Upper lobe of left lung (tissue), 6 donors: ENCODE measurements at regions not wholly inside any gene's neighbourhood (a gene's known extent, or its start where the extent isn't known, plus 50 kb on each side); places are given as distances from the start of the nearest gene placed in this dataset.

Source experiments
- ATAC-seq, 2 donors: fragments of 200-7000 bp; cut with Tn5 transposase; one replicate each; pipeline ENCODE4 v1.9.1; 2022; ENCODE audit warnings: mild to moderate bottlenecking in 2 of 2, moderate library complexity in 2 of 2; ENCODE audit not compliant: low FRiP score in 2 of 2
- DNase-seq, 2 donors: peaks; one replicate each; pipeline ENCODE4 v3.0.0-alpha.2; 2019 to 2020
- H3K27ac ChIP-seq, 4 donors: fragments of 200-600 bp; sonication (generic); one replicate each; pipeline ENCODE4 v1.5.1; 2016 to 2019
- H3K27me3 ChIP-seq, 4 donors: fragments of 200-600 bp; sonication (generic); one replicate each; pipeline ENCODE4 v1.5.1; 2017 to 2019
- H3K36me3 ChIP-seq, 4 donors: fragments of 200-600 bp; sonication (generic); one replicate each; pipeline ENCODE4 v1.5.1; 2016 to 2019
- H3K4me1 ChIP-seq, 4 donors: fragments of 200-600 bp; sonication (generic); one replicate each; pipeline ENCODE4 v1.5.1; 2018 to 2019
- H3K4me3 ChIP-seq, 4 donors: fragments of 200-600 bp; sonication (generic); one replicate each; pipeline ENCODE4 v1.5.1; 2017 to 2019; ENCODE audit warnings: mild to moderate bottlenecking in 2 of 4, moderate library complexity in 1 of 4
- H3K9me3 ChIP-seq, 4 donors: fragments of 200-600 bp; sonication (generic); one replicate each; pipeline ENCODE4 v1.5.1; 2018 to 2019
- EP300 ChIP-seq, 4 donors: sonication (generic); formaldehyde crosslinking; IDR thresholded peaks; one replicate each; pipeline ENCODE4 v1.5.1; 2017; ENCODE audit warnings: antibody characterized with exemption in 4 of 4, control low read depth in 2 of 4
- POLR2A ChIP-seq, 4 donors: fragments of 450-650 bp; IDR thresholded peaks; one replicate each; pipeline ENCODE4 v1.5.1; 2016 to 2017; ENCODE audit warnings: antibody characterized with exemption in 4 of 4, mild to moderate bottlenecking in 2 of 4
- POLR2AphosphoS5 ChIP-seq, 2 donors: sonication (generic); formaldehyde crosslinking; IDR thresholded peaks; one replicate each; pipeline ENCODE4 v1.5.1; 2017; ENCODE audit warnings: antibody characterized with exemption in 2 of 2
- WGBS, 2 donors: methylation state at CpG; one replicate each; pipeline ENCODE4 v1.1.5; 2017 to 2018; 5-methylcytosine and 5-hydroxymethylcytosine counted together
- TF ChIP-seq, protein P1 (sequence below), 6 experiments: fragments of 450-650 bp in 4 of 6; fragments of 200-600 bp in 2 of 6; sonication (generic) in 2 of 6; IDR thresholded peaks; one replicate each; pipeline ENCODE4 v1.5.1; 2016 to 2019; ENCODE audit warnings: antibody characterized with exemption in 6 of 6
- donor health status: DM: no; HTN: no; CAD: no; lungs with moderate emphysema.
- donor health status: DM: no; HTN: yes; CAD: no; lungs with severe emphysema.

DNA sequence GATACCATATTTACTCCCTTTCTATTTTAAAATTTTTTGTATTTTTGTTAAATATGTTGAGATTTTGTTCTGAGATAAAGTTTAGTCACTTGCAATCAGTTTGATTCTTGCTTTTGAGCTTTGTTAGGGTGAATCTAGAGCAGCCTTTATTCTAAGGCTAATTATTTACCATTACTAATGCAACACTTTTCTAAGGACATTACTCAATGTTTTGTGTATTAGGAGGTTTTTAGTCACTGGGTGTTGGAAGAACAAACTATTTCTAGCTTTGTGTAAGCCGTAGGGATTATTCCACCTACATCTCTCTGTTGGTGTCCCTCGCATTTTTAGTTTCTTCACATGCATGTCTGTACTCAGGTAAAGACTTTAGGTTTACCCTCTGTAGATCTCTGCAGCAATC is 379.5 kb upstream of the CD180 start:
- Histone ChIP-seq H3K27ac (no peak overlapping the region), H3K9me3 (peaks cover 0 to 3% (median 0%) of the 10 kb centered on the region in 4 donors), H3K36me3 (no peaks in the 10 kb centered on the region), H3K4me3 (no peak overlapping the region), H3K27me3 (no peaks in the 10 kb centered on the region), H3K4me1 (peaks cover 0 to 8% (median 2%) of the 10 kb centered on the region in 4 donors)
- 85 to 96% methylated on average over 2 of the region's 2 CpGs for WGBS, 2 donors
- DNase-seq (no peak), ATAC-seq (no peak)
- no peak for TF ChIP-seq POLR2A (IDR thresholded peaks at IDR 0.05)
- no peak for TF ChIP-seq EP300 (IDR thresholded peaks at IDR 0.05)

DNA sequence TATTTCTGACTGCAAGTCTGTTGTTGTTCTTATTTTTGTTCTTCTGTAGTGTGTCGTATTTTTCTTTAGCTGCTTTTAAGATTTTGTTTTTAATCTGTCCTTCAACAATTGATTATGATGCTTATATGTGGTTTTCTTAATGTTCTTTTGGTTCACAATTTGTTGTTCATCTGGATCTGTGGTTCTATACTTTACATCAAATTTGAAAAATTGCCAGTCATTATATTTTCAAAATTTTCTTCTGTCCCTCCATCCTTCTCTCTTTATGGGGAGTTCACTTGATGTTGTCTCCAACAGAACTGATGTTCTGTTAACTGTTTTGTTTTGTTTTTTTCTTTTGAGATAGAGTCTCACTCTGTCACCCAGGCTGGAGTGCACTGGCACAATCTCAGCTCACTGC is 378.5 kb upstream of the CD180 start:
- WGBS, 2 donors = 81 to 100% methylated on average over 1 of the region's 1 CpG
- H3K4me3 ChIP-seq = no peak overlapping the region
- no peak for DNase-seq
- no peak for TF ChIP-seq POLR2A (IDR thresholded peaks at IDR 0.05)
- TF ChIP-seq, protein P1, sequence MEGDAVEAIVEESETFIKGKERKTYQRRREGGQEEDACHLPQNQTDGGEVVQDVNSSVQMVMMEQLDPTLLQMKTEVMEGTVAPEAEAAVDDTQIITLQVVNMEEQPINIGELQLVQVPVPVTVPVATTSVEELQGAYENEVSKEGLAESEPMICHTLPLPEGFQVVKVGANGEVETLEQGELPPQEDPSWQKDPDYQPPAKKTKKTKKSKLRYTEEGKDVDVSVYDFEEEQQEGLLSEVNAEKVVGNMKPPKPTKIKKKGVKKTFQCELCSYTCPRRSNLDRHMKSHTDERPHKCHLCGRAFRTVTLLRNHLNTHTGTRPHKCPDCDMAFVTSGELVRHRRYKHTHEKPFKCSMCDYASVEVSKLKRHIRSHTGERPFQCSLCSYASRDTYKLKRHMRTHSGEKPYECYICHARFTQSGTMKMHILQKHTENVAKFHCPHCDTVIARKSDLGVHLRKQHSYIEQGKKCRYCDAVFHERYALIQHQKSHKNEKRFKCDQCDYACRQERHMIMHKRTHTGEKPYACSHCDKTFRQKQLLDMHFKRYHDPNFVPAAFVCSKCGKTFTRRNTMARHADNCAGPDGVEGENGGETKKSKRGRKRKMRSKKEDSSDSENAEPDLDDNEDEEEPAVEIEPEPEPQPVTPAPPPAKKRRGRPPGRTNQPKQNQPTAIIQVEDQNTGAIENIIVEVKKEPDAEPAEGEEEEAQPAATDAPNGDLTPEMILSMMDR (IDR thresholded peaks at IDR 0.05) = no peak
- no peak for TF ChIP-seq POLR2AphosphoS5 (IDR thresholded peaks at IDR 0.05)
- TF ChIP-seq EP300 (IDR thresholded peaks at IDR 0.05) = no peak
- H3K27me3 ChIP-seq = no peaks in the 10 kb centered on the region
- peaks cover 0 to 3% (median 0%) of the 10 kb centered on the region in 4 donors for H3K9me3 ChIP-seq
- peaks cover 0 to 8% (median 2%) of the 10 kb centered on the region in 4 donors for H3K4me1 ChIP-seq
- no peak for ATAC-seq
- no peak overlapping the region for H3K27ac ChIP-seq
- H3K36me3 ChIP-seq = no peaks in the 10 kb centered on the region

GRCh38 chr5:67561151-67561932 is 364.7 kb upstream of the CD180 start:
- H3K4me3 ChIP-seq = no peak overlapping the region
- WGBS, 2 donors = 94 to 100% methylated on average over 1 of the region's 1 CpG
- no peaks in the 10 kb centered on the region for H3K4me1 ChIP-seq
- DNase-seq (no peak), ATAC-seq (peak in 1 of 2 donors; percentile 58)
- TF ChIP-seq POLR2AphosphoS5 (IDR thresholded peaks at IDR 0.05) (no peak), POLR2A (IDR thresholded peaks at IDR 0.05) (no peak)
- TF ChIP-seq, protein P1 (IDR thresholded peaks at IDR 0.05) = no peak
- no peaks in the 10 kb centered on the region for H3K36me3 ChIP-seq
- no peaks in the 10 kb centered on the region for H3K27me3 ChIP-seq
- no peak overlapping the region for H3K27ac ChIP-seq
- H3K9me3 ChIP-seq = peaks cover 0 to 10% (median 5%) of the 10 kb centered on the region in 4 donors

GRCh38 chr5:67552773-67553172 is 356.2 kb upstream of the CD180 start:
- DNase-seq (no peak), ATAC-seq (no peak)
- no peaks in the 10 kb centered on the region for H3K27me3 ChIP-seq
- no peak overlapping the region for H3K4me3 ChIP-seq
- 71 to 96% methylated on average over 1 of the region's 1 CpG for WGBS, 2 donors
- no peak overlapping the region for H3K27ac ChIP-seq
- no peaks in the 10 kb centered on the region for H3K9me3 ChIP-seq
- peaks cover 0 to 12% (median 6%) of the 10 kb centered on the region in 4 donors for H3K4me1 ChIP-seq
- no peaks in the 10 kb centered on the region for H3K36me3 ChIP-seq
- TF ChIP-seq POLR2AphosphoS5 (IDR thresholded peaks at IDR 0.05) (no peak), EP300 (IDR thresholded peaks at IDR 0.05) (no peak), POLR2A (IDR thresholded peaks at IDR 0.05) (no peak)
- TF ChIP-seq, protein P1 (IDR thresholded peaks at IDR 0.05) = no peak

DNA sequence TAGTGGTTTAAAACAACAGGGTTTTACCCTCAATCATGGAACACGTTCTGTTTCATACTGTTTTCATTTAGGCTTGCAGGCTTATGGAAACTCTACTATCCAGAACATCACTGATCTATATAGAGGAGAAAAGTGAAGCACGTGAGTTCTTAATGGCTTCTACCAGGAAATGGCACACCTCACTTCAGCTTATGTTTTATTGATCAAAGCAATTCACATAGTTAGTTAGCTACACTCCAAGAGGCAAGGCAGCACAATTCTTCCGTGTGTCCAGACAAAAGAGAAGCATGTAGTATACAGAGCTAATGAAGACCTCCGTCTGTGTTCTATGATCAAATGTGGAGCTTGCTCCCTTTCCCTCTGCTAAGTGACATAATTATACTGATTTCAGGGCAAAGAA is 353.3 kb upstream of the CD180 start:
- H3K4me1 ChIP-seq = peaks cover 0 to 13% (median 6%) of the 10 kb centered on the region in 4 donors
- 77 to 78% methylated on average over 4 of the region's 4 CpGs for WGBS, 2 donors
- H3K9me3 ChIP-seq = no peaks in the 10 kb centered on the region
- no peak overlapping the region for H3K4me3 ChIP-seq
- DNase-seq (no peak), ATAC-seq (no peak)
- no peaks in the 10 kb centered on the region for H3K27me3 ChIP-seq
- H3K27ac ChIP-seq = no peak overlapping the region
- H3K36me3 ChIP-seq = no peaks in the 10 kb centered on the region
- TF ChIP-seq, protein P1 (IDR thresholded peaks at IDR 0.05) = no peak
- TF ChIP-seq POLR2AphosphoS5 (IDR thresholded peaks at IDR 0.05) = no peak
